HG03097 (cell line): ENCODE measurements at regions not wholly inside any gene's neighbourhood (a gene's known extent, or its start where the extent isn't known, plus 50 kb on each side); places are given as distances from the start of the nearest gene placed in this dataset.
"Not testable (repeated sequence)": the region's sequence is repeated elsewhere in the genome, so short reads cannot be mapped to it uniquely, and the experiment has no call there.

ENCODE experiments used
- ATAC-seq: cut with Tn5 transposase; IDR thresholded peaks from one replicate; pipeline ENCODE4 v1.9.1; 2021; ENCODE audit not compliant: unreplicated experiment, low FRiP score

GRCh38 chr7:119745280-119745679 is 527.7 kb upstream of the KCND2 start:
- not testable (repeated sequence) for ATAC-seq

GRCh38 chr7:119748251-119748860 is 524.6 kb upstream of the KCND2 start:
- no peak for ATAC-seq

DNA sequence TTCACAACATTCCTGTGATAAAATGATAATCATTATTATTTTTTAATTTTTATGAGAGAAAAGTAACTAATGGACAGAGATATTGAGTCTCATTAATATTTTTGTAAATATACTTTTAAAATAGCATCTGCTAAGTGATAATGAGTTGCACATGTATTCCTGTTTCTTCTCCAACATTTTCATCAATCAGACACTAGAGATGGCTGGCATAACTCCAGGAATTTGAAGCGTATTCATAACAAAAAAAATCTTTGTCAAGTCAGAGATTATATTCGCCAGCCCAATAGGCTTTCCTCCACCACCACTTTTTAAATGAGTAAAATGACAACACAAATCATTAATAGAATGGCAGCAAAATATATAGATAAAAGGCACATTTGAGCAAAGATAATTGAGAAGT is 524.0 kb upstream of the KCND2 start:
- ATAC-seq, result no peak

DNA sequence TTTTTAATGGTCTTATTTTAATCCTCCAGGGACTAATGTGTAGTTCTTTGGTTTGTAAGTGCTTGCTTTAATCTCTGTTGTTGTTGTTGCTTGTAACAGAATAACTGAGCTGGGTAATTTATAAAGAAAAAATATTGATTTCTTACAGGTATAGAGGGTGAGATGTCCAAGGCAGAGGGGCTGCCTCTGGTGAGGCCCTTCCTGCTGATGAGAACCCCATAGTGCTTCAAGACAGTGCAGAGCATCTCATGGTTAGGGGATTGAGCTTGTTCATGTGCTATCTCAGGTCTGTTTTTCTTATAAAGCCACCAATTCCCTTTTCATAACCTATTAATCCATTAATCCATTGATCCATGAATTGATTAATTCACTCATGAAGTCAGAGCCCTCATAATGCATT is 516.3 kb upstream of the KCND2 start:
- no peak for ATAC-seq

- no peak for ATAC-seq
Measured at GRCh38 chr7:119758254-119758653, 514.7 kb upstream of the KCND2 start.

- ATAC-seq, result no peak
Measured at GRCh38 chr7:119761776-119762175, 511.2 kb upstream of the KCND2 start.

DNA sequence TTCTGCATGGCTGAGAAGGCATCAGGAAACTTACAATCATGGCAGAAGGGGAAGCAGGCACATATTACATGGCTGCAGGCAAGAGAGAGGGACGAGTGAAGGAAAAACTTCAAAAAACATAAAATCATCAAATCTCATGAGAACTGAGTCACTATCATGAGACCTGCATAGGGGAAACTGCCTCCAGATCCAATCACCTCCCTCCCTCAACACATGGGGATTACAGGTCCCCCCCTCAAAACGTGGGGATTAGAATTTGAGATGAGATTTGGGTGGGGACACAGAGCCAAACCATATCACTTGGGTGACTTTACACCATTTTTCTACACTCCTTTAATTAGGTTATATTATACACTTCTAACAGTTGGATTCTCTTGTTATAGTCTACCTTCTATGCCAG is 490.7 kb upstream of the KCND2 start:
- ATAC-seq, result no peak

DNA sequence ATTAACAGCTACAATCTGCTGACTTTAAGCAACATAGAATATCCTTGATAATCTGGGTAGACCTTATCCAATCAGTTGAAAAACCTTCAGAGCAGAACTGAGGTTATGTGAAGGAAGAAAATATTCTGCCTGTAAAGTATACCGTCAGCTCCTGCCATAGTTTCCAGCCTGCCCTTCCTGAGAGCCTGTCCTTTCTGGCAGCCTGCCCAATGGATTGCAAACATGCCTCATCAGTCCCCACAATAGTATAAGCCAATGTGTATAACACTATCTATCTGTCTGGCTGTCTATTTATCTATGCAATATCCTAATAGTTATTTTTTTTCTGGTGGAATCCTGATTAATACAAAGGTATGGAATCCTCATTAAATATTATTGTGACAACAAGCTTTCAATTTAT is 489.2 kb upstream of the KCND2 start:
- no peak for ATAC-seq

- no peak for ATAC-seq
Measured at GRCh38 chr7:119802147-119802546, 470.8 kb upstream of the KCND2 start.

DNA sequence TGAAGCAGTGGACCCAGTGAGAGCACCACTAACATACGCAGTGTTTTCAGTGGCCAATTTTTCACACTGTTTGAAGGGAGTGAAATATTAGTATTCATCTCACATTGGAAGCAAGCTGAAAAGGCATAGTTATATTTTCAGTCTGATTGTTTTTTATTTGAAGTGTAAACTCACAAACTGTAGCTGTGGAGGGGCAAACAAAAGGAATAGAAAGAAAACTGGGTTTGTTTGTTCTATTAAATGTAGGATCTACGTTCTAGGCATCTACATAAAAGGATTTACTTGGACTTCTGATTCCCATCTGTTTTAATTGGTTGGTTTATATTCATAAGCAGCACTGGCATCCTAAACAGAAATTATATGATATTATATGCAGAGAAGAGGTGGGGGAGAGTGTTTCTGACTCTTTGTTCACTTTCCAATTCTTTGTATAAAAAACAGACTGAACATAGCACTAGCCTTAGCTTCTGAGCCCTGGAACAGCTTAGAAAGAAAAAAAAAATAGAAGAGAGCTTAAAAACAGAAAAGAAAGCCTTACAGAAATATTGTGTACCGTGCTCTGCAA is 447.8 kb upstream of the KCND2 start:
- no peak for ATAC-seq

DNA sequence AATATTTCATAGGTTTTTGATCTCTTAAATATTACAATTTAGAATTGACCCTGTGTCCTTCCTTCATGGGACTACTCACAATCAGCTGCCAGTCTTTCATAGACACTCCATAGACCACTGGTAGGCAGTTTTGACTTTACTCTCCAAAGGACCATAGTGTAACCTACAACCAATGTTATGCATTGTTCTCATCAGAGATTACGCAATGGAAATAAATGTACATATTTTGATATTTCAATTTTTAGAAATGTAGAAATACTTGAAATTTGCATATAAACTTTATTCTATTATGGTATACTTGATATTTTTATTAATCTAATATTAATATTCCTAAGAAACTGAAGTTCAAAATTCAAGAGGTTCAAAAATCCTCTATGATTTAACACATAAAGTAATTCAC is 446.4 kb upstream of the KCND2 start:
- no peak for ATAC-seq

DNA sequence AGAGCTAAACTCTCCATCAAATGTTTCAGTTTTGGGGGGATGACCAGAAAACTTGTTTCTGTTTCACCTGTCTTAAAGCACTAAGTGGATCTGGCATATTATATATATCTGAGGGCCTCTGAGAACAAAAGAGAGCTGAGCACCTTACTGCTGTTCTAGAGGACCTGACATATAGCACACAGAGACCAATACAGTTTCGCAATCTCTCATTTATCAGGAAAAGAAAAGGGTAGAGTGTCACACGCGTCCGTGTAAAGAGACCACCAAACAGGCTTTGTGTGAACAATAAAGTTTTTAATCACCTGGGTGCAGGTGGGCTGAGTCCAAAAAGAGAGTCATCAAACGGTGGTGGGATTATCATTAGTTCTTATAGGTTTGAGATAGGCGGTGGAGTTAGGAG is 434.5 kb upstream of the KCND2 start:
- ATAC-seq, result no peak

DNA sequence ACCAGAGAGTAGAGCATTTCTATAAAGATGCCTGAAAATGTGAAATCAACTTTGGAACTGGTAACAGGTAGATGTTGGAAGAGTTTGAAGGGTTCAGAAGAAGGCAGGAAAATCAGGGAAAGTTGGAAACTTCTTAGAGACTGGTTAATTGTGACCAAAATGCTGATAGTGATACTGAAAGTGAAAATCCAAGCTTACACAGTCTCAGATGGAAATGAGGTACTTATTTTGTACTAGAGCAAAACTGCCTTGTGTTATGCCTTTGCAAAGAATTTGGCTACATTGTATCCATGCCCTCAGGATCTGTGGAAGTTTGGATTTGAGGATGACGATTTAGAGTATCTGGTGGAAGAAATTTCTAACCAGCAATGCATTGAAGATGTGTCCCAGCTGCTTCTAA is 430.6 kb upstream of the KCND2 start:
- no peak for ATAC-seq

- no peak for ATAC-seq
Measured at GRCh38 chr7:119842786-119843185, 430.2 kb upstream of the KCND2 start.

GRCh38 chr7:119861385-119861784 is 411.6 kb upstream of the KCND2 start:
- ATAC-seq, result no peak

- no peak for ATAC-seq
Measured at GRCh38 chr7:119868387-119868786, 404.6 kb upstream of the KCND2 start.

GRCh38 chr7:119879835-119880234 is 393.1 kb upstream of the KCND2 start:
- no peak for ATAC-seq

- ATAC-seq, result no peak
Measured at GRCh38 chr7:119886007-119886406, 387.0 kb upstream of the KCND2 start.

DNA sequence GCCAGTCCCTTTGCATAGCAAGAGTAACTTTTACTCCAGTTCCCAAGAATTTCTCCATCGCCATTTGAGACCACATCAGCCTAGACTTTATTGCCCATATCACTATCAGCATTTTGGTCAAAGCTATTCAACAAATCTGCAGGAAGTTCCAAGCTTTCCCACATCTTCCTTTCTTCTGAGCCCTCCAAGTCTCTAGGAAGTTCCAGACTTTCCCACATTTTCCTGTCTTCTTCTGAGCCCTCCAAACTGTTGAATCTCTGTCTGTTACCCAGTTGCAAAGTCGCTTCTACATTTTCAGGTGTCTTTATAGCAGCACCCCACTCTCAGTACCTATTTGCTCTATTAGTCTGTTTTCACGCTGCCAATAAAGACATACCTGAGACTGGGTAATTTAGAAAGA is 386.4 kb upstream of the KCND2 start:
- ATAC-seq, result not testable (repeated sequence)

DNA sequence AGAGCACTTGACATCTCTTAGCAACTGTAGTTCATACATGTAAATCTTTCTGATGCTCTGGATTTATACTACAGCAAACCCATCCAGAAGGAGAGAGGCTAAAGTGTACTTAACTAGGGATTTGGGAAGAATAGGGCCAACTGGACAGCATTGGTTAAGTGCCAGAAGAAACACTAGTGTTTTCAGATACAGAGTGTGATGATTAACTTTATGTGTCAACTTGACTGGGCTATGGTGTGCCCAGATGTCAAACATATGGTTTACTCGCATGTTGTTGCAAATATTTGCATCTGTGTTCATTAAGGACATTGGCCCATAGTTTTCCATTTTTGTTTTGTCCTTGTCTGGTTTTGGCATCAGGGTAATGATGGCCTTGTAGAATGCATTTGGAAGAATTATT is 384.7 kb upstream of the KCND2 start:
- ATAC-seq, result no peak

GRCh38 chr7:119890631-119891030 is 382.3 kb upstream of the KCND2 start:
- ATAC-seq, result no peak

DNA sequence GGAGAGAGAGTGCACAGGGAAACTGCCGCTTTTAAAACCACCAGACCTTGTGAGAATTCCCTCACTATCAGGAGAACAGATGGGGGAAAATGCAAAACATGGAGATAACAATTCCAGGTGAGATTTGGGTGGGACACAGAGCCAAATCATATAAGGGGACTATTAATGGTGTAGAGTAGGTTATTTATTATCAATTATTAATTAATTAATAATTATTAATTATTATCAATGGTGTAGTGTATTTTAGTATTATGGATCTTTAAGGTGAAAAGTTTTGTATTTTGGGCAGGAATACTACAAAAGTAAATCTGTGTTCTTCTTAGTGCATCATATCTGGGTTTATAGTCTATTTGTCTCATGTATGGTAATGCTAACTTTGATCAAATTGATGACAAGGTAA is 377.7 kb upstream of the KCND2 start:
- ATAC-seq, result no peak

- no peak for ATAC-seq
Measured at GRCh38 chr7:119896386-119896785, 376.6 kb upstream of the KCND2 start.
